Activated CD4-positive, alpha-beta T cell treated with anti-CD3 and anti-CD28 coated beads, Interleukin-2, amount 10 ng/mL, durations not matched to agents 7 days and 5 days (primary cell): ENCODE measurements at regions not wholly inside any gene's neighbourhood (a gene's known extent, or its start where the extent isn't known, plus 50 kb on each side); places are given as distances from the start of the nearest gene placed in this dataset.

Source experiments
- CTCF ChIA-PET: fragments of 350-600 bp; sonication (Branson Sonifier 250); formaldehyde crosslinking; loops from one replicate; lab custom pipeline; 2021; ENCODE audit warnings: antibody characterized with exemption; lab: Charles Lee
- POLR2A ChIA-PET: fragments of 350-600 bp; sonication (Branson Sonifier 250); formaldehyde crosslinking; loops from one replicate; lab custom pipeline; 2021; ENCODE audit warnings: antibody characterized with exemption; lab: Charles Lee
- DNase-seq: peaks from one replicate; pipeline ENCODE4 v3.0.0-alpha.2; 2020
- H3K27ac Mint-ChIP-seq: one replicate; pipeline ENCODE4 v1.8.0; 2021; ENCODE audit warnings: mild to moderate bottlenecking, moderate library complexity, mixed read lengths
- H3K27me3 Mint-ChIP-seq: one replicate; pipeline ENCODE4 v1.8.0; 2021; ENCODE audit warnings: mixed read lengths
- H3K36me3 Mint-ChIP-seq: one replicate; pipeline ENCODE4 v1.8.0; 2021; ENCODE audit warnings: low read depth, mixed read lengths
- H3K4me1 Mint-ChIP-seq: one replicate; pipeline ENCODE4 v1.8.0; 2021; ENCODE audit warnings: mixed read lengths
- H3K4me3 Mint-ChIP-seq: one replicate; pipeline ENCODE4 v1.8.0; 2021; ENCODE audit warnings: mild to moderate bottlenecking, moderate library complexity, mixed read lengths
- H3K9me3 Mint-ChIP-seq: one replicate; pipeline ENCODE4 v1.8.0; 2021; ENCODE audit warnings: mixed read lengths

DNA sequence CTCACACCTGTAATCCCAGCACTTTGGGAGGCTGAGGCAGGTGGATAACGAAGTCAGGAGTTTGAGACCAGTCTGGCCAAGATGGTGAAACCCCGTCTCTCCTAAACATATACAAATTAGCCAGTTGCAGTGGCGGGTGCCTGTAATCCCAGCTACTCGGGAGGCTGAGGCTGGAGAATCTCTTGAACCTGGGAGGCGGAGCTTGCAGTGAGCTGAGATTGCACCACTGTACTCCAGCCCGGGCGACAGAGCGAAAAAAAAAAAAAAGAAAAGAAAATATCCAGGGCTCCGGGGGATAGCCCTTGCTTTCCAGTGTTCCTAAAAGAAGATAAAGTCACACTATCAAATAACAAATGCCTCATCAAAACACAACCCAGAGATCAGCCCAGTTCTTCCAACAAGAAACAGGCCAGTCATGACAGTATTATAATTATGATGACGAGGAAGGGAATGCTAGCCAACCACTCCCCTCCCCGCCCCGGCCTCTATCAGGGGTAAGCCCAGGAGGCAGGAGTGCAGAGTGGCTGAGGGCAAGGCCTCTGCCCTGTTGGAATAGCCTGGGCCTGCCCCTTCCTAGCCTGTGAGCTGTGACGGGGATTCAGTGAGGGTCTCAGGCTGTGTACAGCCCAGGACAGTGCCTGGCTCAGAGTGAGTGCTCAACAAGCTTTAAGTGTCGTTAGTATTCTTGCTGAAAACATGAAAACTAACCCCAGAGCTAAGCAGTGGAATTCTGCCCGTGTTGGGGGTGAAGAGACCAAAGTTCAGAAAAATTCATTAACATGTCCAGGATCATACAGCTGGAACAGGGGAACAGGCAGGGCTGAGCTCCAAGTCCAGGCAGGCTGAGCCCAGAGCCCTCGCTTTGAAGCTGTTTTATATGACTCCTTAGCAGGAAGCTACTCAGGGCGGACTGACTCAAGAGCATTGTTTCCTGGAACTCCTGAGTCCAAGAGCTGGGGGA, 54.3 kb downstream of the FAM241B start:
- no peak for DNase-seq
- H3K27me3 Mint-ChIP-seq, result peaks cover 20% of the 10 kb centered on the region
- POLR2A ChIA-PET, result no interaction called here

DNA sequence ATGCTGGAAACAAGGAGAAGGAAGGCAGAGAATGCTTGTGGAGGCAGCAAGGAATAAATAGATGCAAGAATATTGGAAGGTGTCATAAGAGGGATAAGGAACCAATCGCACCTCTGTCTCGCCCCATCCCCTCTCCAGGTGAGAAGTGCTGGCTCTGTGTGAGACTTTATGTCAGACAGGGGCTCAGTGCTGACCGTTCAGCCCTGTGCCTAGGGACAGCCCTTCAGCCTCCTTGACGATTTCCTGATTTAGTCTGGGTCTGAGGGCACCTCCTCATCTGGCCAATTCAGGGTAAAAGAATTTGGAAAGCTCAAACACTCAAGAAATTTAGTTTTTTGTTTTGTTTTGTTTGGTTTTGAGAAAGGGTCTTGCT, 54.9 kb downstream of the FAM241B start:
- POLR2A ChIA-PET, result no interaction called here
- CTCF ChIA-PET, result no interaction called here
- no peak overlapping the region for H3K4me3 Mint-ChIP-seq
- H3K9me3 Mint-ChIP-seq, result no peaks in the 10 kb centered on the region
- no peak overlapping the region for H3K27ac Mint-ChIP-seq
- H3K27me3 Mint-ChIP-seq, result peaks cover 16% of the 10 kb centered on the region
- no peaks in the 10 kb centered on the region for H3K4me1 Mint-ChIP-seq
- H3K36me3 Mint-ChIP-seq, result no peaks in the 10 kb centered on the region
- no peak for DNase-seq

More for the DNA sequence above, 54.3 kb downstream of the FAM241B start:
- H3K4me3 Mint-ChIP-seq, result no peak overlapping the region
- H3K27ac Mint-ChIP-seq, result no peak overlapping the region
- no peaks in the 10 kb centered on the region for H3K4me1 Mint-ChIP-seq
- H3K36me3 Mint-ChIP-seq, result no peaks in the 10 kb centered on the region
- CTCF ChIA-PET, result interaction anchor here (0.7 kb wide), 2 partner anchors 10 to 42 kb away, joined by 3 to 5 read pairs; no protein-coding TSS in a partner anchor
- H3K9me3 Mint-ChIP-seq, result no peaks in the 10 kb centered on the region

DNA sequence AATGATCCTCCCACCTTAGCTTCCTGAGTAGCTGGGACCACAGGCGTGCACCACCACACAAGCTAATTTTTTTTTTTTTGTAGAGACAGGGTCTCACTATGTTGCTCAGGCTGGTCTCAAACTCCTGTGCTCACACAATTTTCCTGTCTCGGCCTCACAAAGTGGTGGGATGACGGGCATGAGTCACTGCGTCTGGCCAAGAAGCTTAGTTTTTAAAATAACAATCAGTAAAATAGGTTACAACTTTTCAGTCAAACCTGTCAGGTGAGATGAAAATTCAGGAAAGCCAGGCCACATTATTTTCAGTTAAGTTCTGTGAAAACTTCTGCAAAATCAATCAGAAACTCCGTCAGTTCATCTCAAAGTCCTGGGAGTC, 55.4 kb downstream of the FAM241B start:
- Mint-ChIP-seq H3K9me3 (no peaks in the 10 kb centered on the region), H3K27me3 (peaks cover 12% of the 10 kb centered on the region), H3K27ac (no peak overlapping the region), H3K4me1 (no peaks in the 10 kb centered on the region), H3K4me3 (no peak overlapping the region), H3K36me3 (no peaks in the 10 kb centered on the region)
- DNase-seq, result no peak
- CTCF ChIA-PET, result no interaction called here
- POLR2A ChIA-PET, result no interaction called here

DNA sequence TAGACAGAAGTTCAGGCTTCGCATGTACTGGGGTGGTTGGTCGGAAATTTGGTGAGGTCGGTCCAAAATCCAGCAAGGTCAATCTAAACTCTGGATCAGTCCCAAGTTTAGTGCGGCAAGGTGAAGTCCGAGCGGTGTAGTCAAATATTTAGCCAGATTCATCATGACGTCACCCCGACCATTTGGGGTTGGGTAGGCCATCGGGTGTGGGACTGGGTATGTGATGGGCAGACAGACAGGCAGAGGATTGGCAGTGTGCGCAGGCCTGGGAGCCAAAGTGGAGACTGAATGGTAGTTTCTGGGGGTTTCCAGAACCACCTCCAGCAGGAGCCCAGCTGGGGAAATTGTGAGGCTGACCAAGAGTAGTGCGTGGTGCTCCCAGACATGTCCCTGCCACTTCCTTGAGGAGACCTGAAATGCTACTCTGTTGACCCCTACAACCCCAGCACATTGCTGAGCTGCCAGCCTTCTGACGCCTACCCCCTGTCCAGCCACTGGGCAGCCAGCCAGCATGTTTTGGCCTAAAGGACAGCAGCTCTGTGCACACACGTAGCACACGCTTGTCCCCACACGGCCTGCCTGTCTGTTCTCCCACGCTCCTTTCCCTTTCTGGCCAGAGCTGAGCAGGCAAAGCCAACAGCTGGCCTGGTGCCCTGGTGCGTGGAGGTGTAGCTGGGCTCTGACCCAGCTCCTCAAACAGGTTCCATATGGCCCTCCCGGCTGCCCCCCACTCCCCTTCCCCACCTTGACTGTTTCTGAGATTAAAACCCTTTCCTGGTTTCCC, 55.9 kb downstream of the FAM241B start:
- H3K4me3 Mint-ChIP-seq, result no peak overlapping the region
- H3K36me3 Mint-ChIP-seq, result no peaks in the 10 kb centered on the region
- DNase-seq, result no peak
- H3K27ac Mint-ChIP-seq, result no peak overlapping the region
- no peaks in the 10 kb centered on the region for H3K4me1 Mint-ChIP-seq
- POLR2A ChIA-PET, result no interaction called here
- no peaks in the 10 kb centered on the region for H3K9me3 Mint-ChIP-seq
- peaks cover 10% of the 10 kb centered on the region for H3K27me3 Mint-ChIP-seq
- CTCF ChIA-PET, result interaction anchor here (1.8 kb wide), 1 partner anchor 27 kb away, joined by 4 read pairs; no protein-coding TSS in a partner anchor

DNA sequence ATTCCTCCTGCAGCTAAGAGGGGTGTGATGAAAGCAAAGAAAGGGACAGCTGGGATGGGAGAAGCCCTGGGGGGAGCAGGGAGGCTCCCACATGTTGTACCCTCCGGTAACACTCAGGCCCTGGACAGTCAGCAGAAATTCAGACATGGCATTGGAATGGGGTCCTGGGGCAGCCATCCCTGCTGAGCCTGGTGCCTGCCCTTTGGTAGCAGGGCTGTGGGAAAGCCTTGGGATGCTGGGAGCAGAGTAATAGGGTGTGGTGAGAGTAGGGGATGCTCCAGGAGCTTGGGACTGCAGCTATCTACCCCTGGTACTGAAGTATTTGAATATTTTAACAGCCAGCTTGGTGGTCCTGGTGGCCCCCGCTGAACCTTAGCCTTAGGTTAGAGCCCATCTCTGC, 56.8 kb downstream of the FAM241B start:
- H3K27ac Mint-ChIP-seq, result no peak overlapping the region
- H3K27me3 Mint-ChIP-seq, result peaks cover 10% of the 10 kb centered on the region
- no peaks in the 10 kb centered on the region for H3K4me1 Mint-ChIP-seq
- H3K36me3 Mint-ChIP-seq, result no peaks in the 10 kb centered on the region
- ChIA-PET POLR2A (no interaction called here), CTCF (interaction anchor here (1.8 kb wide), 1 partner anchor 26 kb away, joined by 4 read pairs; no protein-coding TSS in a partner anchor)
- H3K9me3 Mint-ChIP-seq, result no peaks in the 10 kb centered on the region
- H3K4me3 Mint-ChIP-seq, result no peak overlapping the region
- DNase-seq, result no peak

DNA sequence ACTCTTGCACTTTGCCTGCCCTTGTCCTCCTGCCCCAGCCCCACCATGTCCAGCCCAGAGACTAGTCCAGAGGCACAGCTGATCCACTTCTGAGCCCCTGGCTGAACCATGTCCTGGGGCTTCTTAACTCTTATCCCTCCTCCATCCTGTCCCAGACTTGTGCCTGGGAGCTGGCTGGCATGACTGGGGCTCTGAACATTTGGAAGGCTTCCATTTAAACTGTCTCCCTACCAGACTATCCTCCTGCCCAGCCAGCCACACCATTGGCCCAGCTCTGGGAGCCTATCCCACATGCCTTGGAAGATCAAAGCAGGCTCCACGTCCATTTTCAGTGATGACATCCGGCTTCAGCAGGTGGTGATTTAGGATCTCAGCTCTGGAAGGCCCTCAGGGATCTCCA, 57.4 kb downstream of the FAM241B start:
- Mint-ChIP-seq H3K4me3 (no peak overlapping the region), H3K27ac (no peak overlapping the region), H3K36me3 (no peaks in the 10 kb centered on the region), H3K9me3 (no peaks in the 10 kb centered on the region), H3K27me3 (peaks cover 8% of the 10 kb centered on the region), H3K4me1 (no peaks in the 10 kb centered on the region)
- CTCF ChIA-PET, result interaction anchor here (1.8 kb wide), 1 partner anchor 26 kb away, joined by 4 read pairs; no protein-coding TSS in a partner anchor
- POLR2A ChIA-PET, result no interaction called here
- no peak for DNase-seq

DNA sequence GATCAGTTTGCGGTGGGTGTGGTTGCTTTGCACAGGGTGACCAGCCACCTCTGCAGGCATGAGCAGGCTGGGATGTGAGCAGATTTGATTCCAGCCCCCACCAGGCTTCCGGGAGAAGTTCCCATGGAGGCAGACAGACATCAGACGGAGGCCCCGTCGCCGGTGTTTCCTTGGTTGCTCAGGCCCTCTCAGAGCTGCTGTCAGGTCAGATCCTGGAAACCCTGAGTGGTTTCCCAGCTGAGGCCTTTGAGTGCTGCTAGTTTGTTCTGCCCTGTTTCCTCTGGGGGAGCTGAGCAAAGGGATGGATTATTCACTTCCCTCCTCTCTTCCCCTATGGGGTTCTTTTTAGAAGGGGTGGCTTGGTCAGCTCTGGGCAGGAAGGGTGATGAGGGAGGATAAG, 62.2 kb downstream of the FAM241B start:
- POLR2A ChIA-PET, result no interaction called here
- no peak for DNase-seq
- Mint-ChIP-seq H3K36me3 (no peaks in the 10 kb centered on the region), H3K4me1 (no peaks in the 10 kb centered on the region), H3K4me3 (no peak overlapping the region), H3K27me3 (peaks cover 2% of the 10 kb centered on the region), H3K9me3 (no peaks in the 10 kb centered on the region), H3K27ac (no peak overlapping the region)
- CTCF ChIA-PET, result no interaction called here

DNA sequence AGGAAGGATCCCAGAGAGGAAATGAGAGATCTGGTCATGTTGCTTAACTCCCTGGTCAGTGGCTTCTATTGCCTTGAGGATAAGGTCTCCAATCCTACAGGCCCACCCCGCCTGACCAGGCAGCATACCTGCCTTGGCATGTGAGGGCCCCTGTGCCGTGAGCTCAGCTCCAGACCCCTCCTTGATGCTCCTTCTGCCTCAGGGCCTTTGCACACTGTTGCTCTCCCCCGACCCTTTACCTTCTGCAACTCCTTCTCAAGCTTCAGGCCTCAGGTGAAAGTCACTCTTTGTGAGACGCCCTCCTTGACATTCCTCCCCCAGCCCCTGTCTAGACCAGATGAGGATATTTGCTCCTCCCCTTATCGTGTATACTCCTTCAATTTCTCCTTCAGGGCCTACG, 62.8 kb downstream of the FAM241B start:
- no peak overlapping the region for H3K4me3 Mint-ChIP-seq
- H3K9me3 Mint-ChIP-seq, result no peaks in the 10 kb centered on the region
- H3K27me3 Mint-ChIP-seq, result no peaks in the 10 kb centered on the region
- ChIA-PET POLR2A (no interaction called here), CTCF (no interaction called here)
- no peak overlapping the region for H3K27ac Mint-ChIP-seq
- H3K4me1 Mint-ChIP-seq, result no peaks in the 10 kb centered on the region
- H3K36me3 Mint-ChIP-seq, result no peaks in the 10 kb centered on the region
- DNase-seq, result no peak

DNA sequence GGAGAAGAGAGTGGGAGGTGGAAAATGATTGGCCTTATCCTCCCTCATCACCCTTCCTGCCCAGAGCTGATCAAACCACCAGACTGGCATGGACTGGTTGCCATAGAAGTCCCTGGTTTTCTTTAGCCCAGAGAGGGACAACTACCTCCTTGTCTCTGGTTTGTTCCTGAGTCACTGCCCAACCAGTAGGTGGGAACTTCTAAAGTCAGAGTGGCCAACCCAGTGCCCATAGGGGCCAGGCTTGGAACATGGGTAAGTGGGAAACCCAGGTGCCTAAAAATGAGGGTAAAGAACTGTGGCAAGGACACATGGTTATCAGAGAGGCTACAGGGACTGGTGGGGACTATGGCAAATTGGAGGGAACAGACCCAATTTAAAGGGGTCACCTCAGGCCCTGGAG, 63.8 kb downstream of the FAM241B start:
- Mint-ChIP-seq H3K4me1 (no peaks in the 10 kb centered on the region), H3K27me3 (no peaks in the 10 kb centered on the region), H3K27ac (no peak overlapping the region), H3K36me3 (no peaks in the 10 kb centered on the region), H3K4me3 (no peak overlapping the region), H3K9me3 (no peaks in the 10 kb centered on the region)
- ChIA-PET POLR2A (no interaction called here), CTCF (interaction anchor here (1.2 kb wide), 1 partner anchor 13 kb away, joined by 3 read pairs; no protein-coding TSS in a partner anchor)
- DNase-seq, result no peak

DNA sequence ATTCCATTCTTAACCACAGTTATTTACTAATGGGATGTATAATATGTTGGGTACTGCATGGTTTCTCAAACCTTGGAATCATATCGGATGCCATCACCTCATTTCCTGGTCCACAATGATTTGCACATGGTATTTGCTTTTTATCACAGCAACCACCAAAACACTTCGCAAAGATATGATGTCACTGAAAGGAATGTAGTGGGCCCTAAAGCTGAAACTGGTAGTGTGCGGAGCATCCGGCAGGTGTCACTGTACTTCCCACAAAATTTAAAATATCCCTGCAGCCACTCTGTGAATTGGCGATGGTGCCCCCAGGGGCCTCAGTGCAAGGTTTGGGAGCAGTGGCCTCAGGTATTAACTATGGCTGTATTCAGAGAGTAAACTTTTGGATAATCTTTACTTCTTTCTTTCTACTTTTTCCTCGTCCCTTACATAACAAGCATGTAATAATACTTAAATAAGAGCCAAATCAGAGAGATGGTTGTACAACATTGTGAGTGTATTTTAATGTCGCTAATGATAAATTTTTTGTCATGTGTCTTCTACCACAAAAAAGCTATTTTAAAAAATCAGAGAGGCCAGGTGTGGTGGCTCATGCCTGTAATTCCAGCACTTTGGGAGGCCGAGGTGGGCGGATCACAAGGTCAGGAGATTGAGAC, 66.2 kb downstream of the FAM241B start:
- no peaks in the 10 kb centered on the region for H3K9me3 Mint-ChIP-seq
- H3K27ac Mint-ChIP-seq, result no peak overlapping the region
- H3K4me3 Mint-ChIP-seq, result no peak overlapping the region
- H3K4me1 Mint-ChIP-seq, result no peaks in the 10 kb centered on the region
- no peaks in the 10 kb centered on the region for H3K36me3 Mint-ChIP-seq
- ChIA-PET POLR2A (no interaction called here), CTCF (no interaction called here)
- peaks cover 9% of the 10 kb centered on the region for H3K27me3 Mint-ChIP-seq
- DNase-seq, result peak; percentile 14

DNA sequence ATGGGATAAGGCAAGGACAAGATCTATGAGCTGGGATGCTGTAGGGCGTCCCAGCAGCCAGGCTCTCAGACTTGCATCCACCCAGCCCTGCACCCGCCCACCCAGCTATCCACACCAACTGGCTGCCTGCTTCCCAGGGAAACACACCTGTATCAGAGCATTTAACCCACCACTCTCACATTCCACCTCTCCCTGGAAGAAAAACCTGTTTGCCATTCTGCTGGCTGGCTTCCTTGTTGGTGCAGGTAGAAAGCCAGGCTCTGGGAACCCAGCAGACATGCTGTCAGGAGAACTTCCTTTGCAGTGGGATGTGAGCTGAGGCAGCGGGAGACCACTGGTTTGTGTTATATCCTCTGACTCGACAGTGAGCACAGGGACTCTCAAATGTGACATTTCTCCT, 67.0 kb downstream of the FAM241B start:
- Mint-ChIP-seq H3K27me3 (peaks cover 14% of the 10 kb centered on the region), H3K36me3 (no peaks in the 10 kb centered on the region), H3K27ac (no peak overlapping the region), H3K4me3 (no peak overlapping the region), H3K4me1 (no peaks in the 10 kb centered on the region), H3K9me3 (no peaks in the 10 kb centered on the region)
- DNase-seq, result no peak
- CTCF ChIA-PET, result no interaction called here
- POLR2A ChIA-PET, result no interaction called here

DNA sequence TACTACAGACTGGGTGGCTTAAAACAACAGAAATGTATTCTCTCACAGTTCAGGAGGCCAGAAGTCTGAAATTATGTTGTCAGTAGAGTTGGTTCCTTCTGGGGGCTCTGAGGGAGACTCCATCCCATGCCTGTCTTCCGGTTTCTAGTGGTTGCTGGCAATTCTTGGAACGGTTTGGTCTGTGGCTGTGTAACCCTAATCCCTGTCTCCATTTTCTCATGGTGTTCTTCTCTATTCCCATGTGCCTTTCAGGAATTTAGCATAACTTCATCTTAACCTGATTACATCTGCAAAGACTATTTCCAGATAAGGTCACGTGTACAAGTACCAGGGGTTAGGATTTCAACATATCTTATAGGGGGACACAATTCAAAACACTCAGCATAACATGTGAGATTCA, 73.2 kb downstream of the FAM241B start:
- H3K36me3 Mint-ChIP-seq, result no peaks in the 10 kb centered on the region
- ChIA-PET CTCF (no interaction called here), POLR2A (no interaction called here)
- no peaks in the 10 kb centered on the region for H3K4me1 Mint-ChIP-seq
- DNase-seq, result no peak
- no peak overlapping the region for H3K4me3 Mint-ChIP-seq
- no peak overlapping the region for H3K27ac Mint-ChIP-seq
- peaks cover 45% of the 10 kb centered on the region for H3K27me3 Mint-ChIP-seq
- peaks cover 3% of the 10 kb centered on the region for H3K9me3 Mint-ChIP-seq
